ENCODE measurements at regions not wholly inside any gene's neighbourhood (a gene's known extent, or its start where the extent isn't known, plus 50 kb on each side); places are given as distances from the start of the nearest gene placed in this dataset.

DNA sequence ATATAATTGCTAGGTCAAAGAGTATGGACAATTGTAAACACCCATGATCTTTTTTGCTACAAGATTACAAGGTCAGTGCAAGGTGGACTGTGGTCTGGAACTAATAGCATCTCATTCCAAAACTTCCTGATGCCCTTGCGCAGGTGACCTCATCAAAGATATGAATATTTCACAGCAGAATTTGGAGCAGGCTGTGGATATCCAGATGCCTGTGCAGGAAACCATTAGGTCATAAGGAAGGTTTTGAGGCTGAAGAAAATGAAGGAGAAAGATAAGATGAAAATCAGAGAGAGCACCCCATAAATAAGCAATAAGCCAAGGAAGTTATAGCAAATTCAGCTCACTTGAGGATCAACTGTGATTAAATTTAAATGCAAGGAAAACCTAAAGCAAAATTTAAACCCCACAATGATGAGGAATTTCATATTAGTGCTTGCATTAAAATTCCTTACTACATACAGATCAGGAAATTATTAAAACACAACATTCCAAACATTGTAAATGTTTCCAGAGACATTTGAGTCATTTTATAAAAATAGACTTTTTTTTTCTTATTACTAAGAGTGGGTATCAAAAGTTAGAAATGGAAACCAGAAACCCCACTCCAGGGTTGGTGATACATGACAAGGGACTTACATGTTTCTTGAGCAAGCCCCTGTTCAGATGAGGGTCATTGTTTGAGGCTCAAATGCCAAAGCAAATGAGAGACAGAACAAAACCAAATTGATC, 100.7 kb upstream of the FAM9C start:
- H3K4me3 ChIP-seq (ENCODE audit: low read depth, low read length): no peak overlapping the region
- no peak for DNase-seq (ENCODE audit: low read depth, low spot score)
- no peak for TF ChIP-seq CTCF (IDR thresholded peaks at IDR 0.05; ENCODE audit: low read depth, low read length)
- in situ Hi-C loops (cut with HindIII; ENCODE audit: low sequenced_read_pairs): no loop called here

GRCh38 chrX:13142891-13143290, 98.5 kb upstream of the FAM9C start:
- TF ChIP-seq CTCF (IDR thresholded peaks at IDR 0.05; ENCODE audit: low read depth, low read length): no peak
- H3K4me3 ChIP-seq (ENCODE audit: low read depth, low read length): no peak overlapping the region
- no peak for DNase-seq (ENCODE audit: low read depth, low spot score)
- in situ Hi-C loops (cut with HindIII; ENCODE audit: low sequenced_read_pairs): no loop called here

DNA sequence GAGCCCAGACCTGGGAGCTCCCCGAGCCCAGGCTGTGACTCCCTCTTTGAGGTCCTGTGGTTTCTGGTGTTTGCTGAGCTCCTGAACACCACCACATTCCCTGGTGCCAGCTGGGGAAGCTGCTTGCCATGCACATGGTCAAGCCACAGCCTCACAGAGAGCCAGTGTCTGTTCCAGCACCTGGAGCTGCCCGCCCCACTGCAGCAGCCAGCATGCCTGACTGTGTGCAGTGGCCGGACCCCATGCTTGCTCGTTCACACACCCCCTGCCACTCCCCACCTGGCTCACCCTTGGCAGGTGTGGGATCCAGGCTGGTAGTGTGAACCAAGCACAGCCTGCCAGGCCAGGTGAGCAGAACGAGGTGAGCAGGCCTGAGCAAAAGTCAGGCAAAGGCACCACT, 95.6 kb upstream of the FAM9C start:
- in situ Hi-C loops (cut with HindIII; ENCODE audit: low sequenced_read_pairs): no loop called here
- H3K4me3 ChIP-seq (ENCODE audit: low read depth, low read length): no peak overlapping the region
- no peak for DNase-seq (ENCODE audit: low read depth, low spot score)
- TF ChIP-seq CTCF (IDR thresholded peaks at IDR 0.05; ENCODE audit: low read depth, low read length): no peak

- no peak for TF ChIP-seq CTCF (IDR thresholded peaks at IDR 0.05; ENCODE audit: low read depth, low read length)
- no peak overlapping the region for H3K4me3 ChIP-seq (ENCODE audit: low read depth, low read length)
- in situ Hi-C loops (cut with HindIII; ENCODE audit: low sequenced_read_pairs): no loop called here
- DNase-seq (ENCODE audit: low read depth, low spot score): no peak
These were observed 87.1 kb upstream of the FAM9C start for GRCh38 chrX:13131396-13132137.

DNA sequence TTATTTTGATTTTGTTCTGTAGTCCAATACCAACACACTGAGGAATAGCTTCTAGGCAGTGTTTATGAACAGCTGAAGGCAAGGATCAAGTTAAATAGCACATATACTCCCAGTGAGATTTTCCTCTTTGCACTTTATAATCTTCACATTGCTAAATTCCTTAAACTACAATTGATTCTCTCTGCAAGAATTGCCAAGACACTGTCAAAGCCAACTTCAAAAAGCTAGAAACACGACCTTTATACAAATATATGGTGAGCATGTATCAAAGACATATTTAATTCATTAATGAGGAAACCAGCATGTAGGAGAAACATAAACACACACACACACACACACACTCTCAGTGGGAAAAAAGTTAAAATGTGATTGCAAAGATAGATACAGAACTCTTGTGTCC, 86.4 kb upstream of the FAM9C start:
- no peak for TF ChIP-seq CTCF (IDR thresholded peaks at IDR 0.05; ENCODE audit: low read depth, low read length)
- in situ Hi-C loops (cut with HindIII; ENCODE audit: low sequenced_read_pairs): no loop called here

GRCh38 chrX:13128104-13128503, 83.7 kb upstream of the FAM9C start:
- no peak for DNase-seq (ENCODE audit: low read depth, low spot score)
- TF ChIP-seq CTCF (IDR thresholded peaks at IDR 0.05; ENCODE audit: low read depth, low read length): no peak
- in situ Hi-C loops (cut with HindIII; ENCODE audit: low sequenced_read_pairs): no loop called here
- H3K4me3 ChIP-seq (ENCODE audit: low read depth, low read length): no peak overlapping the region

More for the DNA sequence above, 86.4 kb upstream of the FAM9C start:
- DNase-seq (ENCODE audit: low read depth, low spot score): no peak
- no peak overlapping the region for H3K4me3 ChIP-seq (ENCODE audit: low read depth, low read length)

Data from astrocyte of the spinal cord (primary cell).